Fibroblast of the aortic adventitia (primary cell): ENCODE measurements at regions not wholly inside any gene's neighbourhood (a gene's known extent, or its start where the extent isn't known, plus 50 kb on each side); places are given as distances from the start of the nearest gene placed in this dataset.

Source experiments
- DNase-seq: peaks from one replicate; pipeline ENCODE4 v3.0.0-alpha.2; 2010; ENCODE audit warnings: low read depth
- H3K4me3 ChIP-seq: 2 replicates; pipeline ENCODE4 v1.5.1; 2011; ENCODE audit warnings: low read depth, mild to moderate bottlenecking, control low read depth, low read length, moderate library complexity
- TF ChIP-seq, protein P1 (sequence below): IDR thresholded peaks from 2 replicates; pipeline ENCODE4 v1.5.1; 2011; ENCODE audit warnings: mild to moderate bottlenecking, low read length, control low read depth, inconsistent platforms; ENCODE audit not compliant: insufficient read depth

DNA sequence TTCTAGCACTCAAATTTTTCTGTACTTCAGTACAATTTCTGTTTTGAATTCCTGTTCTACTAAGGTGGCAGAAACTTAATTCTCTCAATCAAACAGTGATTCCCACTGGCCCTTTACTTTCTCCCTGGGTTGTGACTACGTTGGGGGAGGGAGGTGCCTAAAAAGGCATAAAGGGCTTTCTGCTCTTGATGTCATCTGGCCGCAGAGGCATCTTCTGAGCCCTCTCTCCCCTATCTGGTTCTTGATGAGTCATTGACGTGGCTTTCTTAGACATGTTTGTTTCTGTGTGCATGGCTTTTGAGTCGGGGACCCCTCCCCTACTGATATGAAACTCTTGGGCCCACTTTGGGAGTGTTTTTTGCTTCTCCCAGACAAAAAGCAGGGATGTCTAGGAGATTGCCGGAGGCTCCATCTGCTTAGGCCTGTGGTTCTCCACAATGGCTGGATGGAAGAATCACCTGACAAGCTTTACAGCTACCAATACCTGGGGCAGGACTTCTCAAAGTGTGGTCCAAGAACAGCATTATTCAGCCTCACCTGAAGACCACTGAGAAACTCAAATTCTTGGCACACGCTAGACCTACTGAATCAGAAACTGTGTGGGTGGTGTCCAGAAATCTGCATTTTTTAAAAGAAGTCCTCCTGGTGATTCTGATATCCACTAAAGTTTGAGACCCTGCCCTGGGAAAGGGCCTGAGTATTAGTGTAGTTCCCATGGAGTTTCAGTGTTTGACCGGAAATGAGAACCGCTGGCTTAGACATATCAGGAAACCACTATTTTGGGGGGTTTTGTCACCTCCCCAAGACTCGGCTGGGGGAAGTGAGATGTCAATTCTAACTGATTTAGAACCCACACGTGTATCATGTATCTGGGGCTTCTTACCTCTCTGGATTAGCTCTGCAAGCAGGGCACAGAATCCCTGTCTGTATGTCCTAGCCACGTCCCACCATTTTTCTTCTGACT lies 395.7 kb upstream of the PDE3A start:
- no peak overlapping the region for H3K4me3 ChIP-seq
- DNase-seq: no peak
- TF ChIP-seq, protein P1, sequence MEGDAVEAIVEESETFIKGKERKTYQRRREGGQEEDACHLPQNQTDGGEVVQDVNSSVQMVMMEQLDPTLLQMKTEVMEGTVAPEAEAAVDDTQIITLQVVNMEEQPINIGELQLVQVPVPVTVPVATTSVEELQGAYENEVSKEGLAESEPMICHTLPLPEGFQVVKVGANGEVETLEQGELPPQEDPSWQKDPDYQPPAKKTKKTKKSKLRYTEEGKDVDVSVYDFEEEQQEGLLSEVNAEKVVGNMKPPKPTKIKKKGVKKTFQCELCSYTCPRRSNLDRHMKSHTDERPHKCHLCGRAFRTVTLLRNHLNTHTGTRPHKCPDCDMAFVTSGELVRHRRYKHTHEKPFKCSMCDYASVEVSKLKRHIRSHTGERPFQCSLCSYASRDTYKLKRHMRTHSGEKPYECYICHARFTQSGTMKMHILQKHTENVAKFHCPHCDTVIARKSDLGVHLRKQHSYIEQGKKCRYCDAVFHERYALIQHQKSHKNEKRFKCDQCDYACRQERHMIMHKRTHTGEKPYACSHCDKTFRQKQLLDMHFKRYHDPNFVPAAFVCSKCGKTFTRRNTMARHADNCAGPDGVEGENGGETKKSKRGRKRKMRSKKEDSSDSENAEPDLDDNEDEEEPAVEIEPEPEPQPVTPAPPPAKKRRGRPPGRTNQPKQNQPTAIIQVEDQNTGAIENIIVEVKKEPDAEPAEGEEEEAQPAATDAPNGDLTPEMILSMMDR: no peak

DNA sequence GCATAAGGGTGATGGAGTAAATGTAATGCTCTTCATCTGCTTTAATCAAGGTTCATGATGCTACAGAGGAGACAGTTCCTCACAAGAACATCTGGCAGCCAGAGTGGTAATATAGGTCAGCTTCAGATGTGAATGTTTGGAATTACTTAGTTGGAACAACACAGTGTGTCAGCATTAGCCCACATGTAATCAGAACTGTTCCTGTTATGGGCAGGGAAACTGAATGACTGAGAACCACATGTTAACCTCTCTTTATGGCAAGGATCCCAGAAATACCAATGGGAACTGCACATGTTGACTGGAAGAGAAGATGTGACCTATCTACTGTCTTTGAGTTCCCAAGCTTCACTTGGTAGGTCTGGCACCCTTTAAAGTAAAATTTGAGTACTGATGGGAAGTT lies 390.1 kb upstream of the PDE3A start:
- DNase-seq: peak; percentile 79
- TF ChIP-seq, protein P1: no peak
- H3K4me3 ChIP-seq: no peak overlapping the region

DNA sequence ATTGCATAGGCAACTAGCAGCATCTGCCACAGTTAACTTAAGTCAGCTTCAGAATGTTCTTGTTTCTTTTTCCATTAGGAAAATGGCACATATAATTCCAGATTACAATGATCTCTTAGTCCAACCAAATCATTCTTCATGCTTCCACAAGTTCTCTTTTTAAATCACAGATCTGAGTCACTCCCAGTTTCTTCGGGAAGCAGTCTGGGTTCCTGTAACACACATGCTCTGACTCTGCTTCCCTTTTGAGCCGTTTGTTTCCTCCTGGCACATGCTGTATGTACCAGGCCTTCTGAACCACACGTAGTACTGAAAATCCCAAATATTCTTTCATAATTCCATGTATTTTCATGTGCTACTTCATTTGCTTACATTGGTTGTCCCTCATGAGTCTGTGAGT lies 388.8 kb upstream of the PDE3A start:
- DNase-seq: no peak
- TF ChIP-seq, protein P1: no peak
- H3K4me3 ChIP-seq: no peak overlapping the region

DNA sequence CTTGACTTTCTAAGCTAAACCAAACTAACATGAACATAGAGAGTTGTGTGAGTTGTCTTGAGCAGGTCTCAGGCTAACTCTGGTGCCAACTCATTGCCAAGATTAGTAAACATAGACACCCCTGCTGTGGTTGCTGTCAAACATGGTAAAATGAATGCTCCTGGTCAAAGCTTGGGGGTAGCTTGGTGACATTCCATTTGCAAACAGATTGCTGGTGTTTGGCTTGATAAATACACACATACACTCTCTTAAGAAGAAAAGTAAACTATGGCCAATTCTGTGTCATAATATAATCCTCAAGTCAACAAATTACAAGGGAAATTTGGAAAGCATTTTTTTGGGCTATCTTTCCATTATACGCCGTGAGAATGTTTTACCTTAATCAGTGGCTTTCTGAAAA lies 386.4 kb upstream of the PDE3A start:
- TF ChIP-seq, protein P1: no peak
- no peak overlapping the region for H3K4me3 ChIP-seq
- no peak for DNase-seq

DNA sequence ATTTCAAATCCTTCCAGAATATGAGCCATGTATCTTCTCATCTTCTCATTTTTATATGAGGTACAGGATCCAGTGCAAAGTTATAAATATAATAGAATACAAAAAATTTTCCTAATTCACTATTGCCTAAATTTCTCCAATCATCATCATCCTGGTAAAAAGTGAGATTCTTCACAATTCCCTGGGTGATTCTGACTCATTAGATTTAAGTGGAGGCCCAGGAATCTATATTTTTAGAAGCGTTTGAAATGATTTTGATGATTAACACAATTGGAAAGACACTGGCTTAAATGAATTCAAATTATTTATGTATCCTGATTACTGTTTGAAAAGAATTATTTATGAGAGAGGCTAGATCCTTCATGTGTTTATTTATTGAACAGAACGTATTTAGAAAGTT lies 380.3 kb upstream of the PDE3A start:
- DNase-seq: peak; percentile 33
- H3K4me3 ChIP-seq: no peak overlapping the region
- TF ChIP-seq, protein P1: no peak

DNA sequence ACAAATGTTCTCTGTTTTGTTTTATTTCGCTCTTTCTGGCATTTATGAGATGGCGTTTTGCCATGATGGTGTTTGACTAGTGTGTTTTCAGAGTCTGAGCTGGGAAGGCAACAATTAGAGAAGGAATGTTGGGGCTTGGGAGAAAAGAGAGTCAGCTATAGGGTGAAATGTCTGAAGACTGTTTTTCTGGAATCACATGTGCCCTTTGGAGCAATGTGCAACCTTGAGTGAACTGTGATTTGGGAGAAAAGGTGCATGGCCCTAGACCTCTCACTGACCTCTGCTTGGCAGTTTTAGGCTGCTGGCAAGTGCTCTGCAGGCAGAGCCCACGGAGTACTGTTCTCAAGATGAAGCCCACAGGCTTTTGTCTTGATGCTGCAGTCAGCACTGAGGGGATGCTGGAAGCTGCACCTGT lies 379.9 kb upstream of the PDE3A start:
- TF ChIP-seq, protein P1: no peak
- H3K4me3 ChIP-seq: no peak overlapping the region
- peak; percentile 59 for DNase-seq
